HT-29 (cell line): ENCODE measurements at regions not wholly inside any gene's neighbourhood (a gene's known extent, or its start where the extent isn't known, plus 50 kb on each side); places are given as distances from the start of the nearest gene placed in this dataset.

Experiments
- DNase-seq: peaks from one replicate; pipeline ENCODE4 v3.0.0-alpha.2; 2015; ENCODE audit warnings: low spot score

- no peak for DNase-seq
Observed at GRCh38 chrX:39820938-39821708, 276.6 kb downstream of the BCOR start.

GRCh38 chrX:39821709-39822095, 276.1 kb downstream of the BCOR start:
- no peak for DNase-seq

- DNase-seq: no peak
Observed at GRCh38 chrX:39822133-39822748, 275.5 kb downstream of the BCOR start.

- DNase-seq: no peak
Observed at GRCh38 chrX:39823424-39823823, 274.3 kb downstream of the BCOR start.

- DNase-seq: no peak
Observed at GRCh38 chrX:39823854-39824253, 273.9 kb downstream of the BCOR start.

GRCh38 chrX:39826813-39827543, 270.8 kb downstream of the BCOR start:
- no peak for DNase-seq

GRCh38 chrX:39827951-39828350, 269.8 kb downstream of the BCOR start:
- no peak for DNase-seq

- DNase-seq: no peak
Observed at GRCh38 chrX:39828971-39829370, 268.8 kb downstream of the BCOR start.

- no peak for DNase-seq
Observed at GRCh38 chrX:39829965-39830364, 267.8 kb downstream of the BCOR start.

GRCh38 chrX:39830414-39830813, 267.3 kb downstream of the BCOR start:
- no peak for DNase-seq

- no peak for DNase-seq
Observed at GRCh38 chrX:39832211-39832610, 265.5 kb downstream of the BCOR start.

GRCh38 chrX:39834600-39834999, 263.2 kb downstream of the BCOR start:
- DNase-seq: no peak

GRCh38 chrX:39835241-39835640, 262.5 kb downstream of the BCOR start:
- DNase-seq: no peak

GRCh38 chrX:39835776-39836175, 262.0 kb downstream of the BCOR start:
- no peak for DNase-seq

- DNase-seq: no peak
Observed at GRCh38 chrX:39836802-39837420, 260.8 kb downstream of the BCOR start.

GRCh38 chrX:39837688-39838087, 260.1 kb downstream of the BCOR start:
- DNase-seq: no peak

- DNase-seq: no peak
Observed at GRCh38 chrX:39839371-39839770, 258.4 kb downstream of the BCOR start.

- DNase-seq: no peak
Observed at GRCh38 chrX:39840133-39840532, 257.6 kb downstream of the BCOR start.

- DNase-seq: no peak
Observed at GRCh38 chrX:39840581-39841093, 257.1 kb downstream of the BCOR start.

- DNase-seq: no peak
Observed at GRCh38 chrX:39841604-39842003, 256.2 kb downstream of the BCOR start.

- DNase-seq: no peak
Observed at GRCh38 chrX:39842281-39842973, 255.3 kb downstream of the BCOR start.
